ENCODE measurements at regions not wholly inside any gene's neighbourhood (a gene's known extent, or its start where the extent isn't known, plus 50 kb on each side); places are given as distances from the start of the nearest gene placed in this dataset.
A peak's percentile ranks its signal among the peaks of the same experiment; 100 is the strongest.
"Not testable (repeated sequence)": the region's sequence is repeated elsewhere in the genome, so short reads cannot be mapped to it uniquely, and the experiment has no call there.

GRCh38 chr4:156116991-156117390, 163.3 kb upstream of the CTSO start:
- no peaks in the 10 kb centered on the region for H3K9me3 ChIP-seq (ENCODE audit: control insufficient read depth, insufficient read depth, low read length)
- H3K27me3 ChIP-seq (ENCODE audit: control insufficient read depth, insufficient read depth, low read length) = no peaks in the 10 kb centered on the region
- no peaks in the 10 kb centered on the region for H3K4me1 ChIP-seq (ENCODE audit: control insufficient read depth, insufficient read depth, low read length)
- no peak overlapping the region for H3K4me3 ChIP-seq (ENCODE audit: low read depth, low read length)
- no peak overlapping the region for H3K27ac ChIP-seq (ENCODE audit: low read depth, low read length)
- no peaks in the 10 kb centered on the region for H3K36me3 ChIP-seq (ENCODE audit: control insufficient read depth, insufficient read depth, low read length)
- peak in 1 of 6 donors; percentile 31 for DNase-seq (ENCODE audit: low read depth in 4 of 6, low spot score in 6 of 6)

GRCh38 chr4:156113138-156113765, 159.6 kb upstream of the CTSO start:
- no peak overlapping the region for H3K4me3 ChIP-seq (ENCODE audit: low read depth, low read length)

GRCh38 chr4:156111686-156112085, 158.0 kb upstream of the CTSO start:
- no peaks in the 10 kb centered on the region for H3K27me3 ChIP-seq (ENCODE audit: control insufficient read depth, insufficient read depth, low read length)
- 60% methylated on average over 1 of the region's 5 CpGs for WGBS (ENCODE audit: insufficient coverage)
- H3K4me1 ChIP-seq (ENCODE audit: control insufficient read depth, insufficient read depth, low read length) = no peaks in the 10 kb centered on the region

More at GRCh38 chr4:156113138-156113765, 159.6 kb upstream of the CTSO start:
- WGBS (ENCODE audit: insufficient coverage) = no CpG with 5 or more reads among the region's 1 CpG
- Histone ChIP-seq H3K9me3 (ENCODE audit: control insufficient read depth, insufficient read depth, low read length) (no peaks in the 10 kb centered on the region), H3K36me3 (ENCODE audit: control insufficient read depth, insufficient read depth, low read length) (no peaks in the 10 kb centered on the region), H3K4me1 (ENCODE audit: control insufficient read depth, insufficient read depth, low read length) (no peaks in the 10 kb centered on the region), H3K27ac (ENCODE audit: low read depth, low read length) (no peak overlapping the region), H3K27me3 (ENCODE audit: control insufficient read depth, insufficient read depth, low read length) (no peaks in the 10 kb centered on the region)
- peak in 1 of 6 donors; percentile 70 for DNase-seq (ENCODE audit: low read depth in 4 of 6, low spot score in 6 of 6)

GRCh38 chr4:156109943-156110900, 156.6 kb upstream of the CTSO start:
- peak in 1 of 6 donors; percentile 52 for DNase-seq (ENCODE audit: low read depth in 4 of 6, low spot score in 6 of 6)
- no peaks in the 10 kb centered on the region for H3K36me3 ChIP-seq (ENCODE audit: control insufficient read depth, insufficient read depth, low read length)
- H3K27me3 ChIP-seq (ENCODE audit: control insufficient read depth, insufficient read depth, low read length) = no peaks in the 10 kb centered on the region
- no peaks in the 10 kb centered on the region for H3K4me1 ChIP-seq (ENCODE audit: control insufficient read depth, insufficient read depth, low read length)
- no peak overlapping the region for H3K4me3 ChIP-seq (ENCODE audit: low read depth, low read length)
- no peak overlapping the region for H3K27ac ChIP-seq (ENCODE audit: low read depth, low read length)
- 82% methylated on average over 7 of the region's 11 CpGs for WGBS (ENCODE audit: insufficient coverage)
- H3K9me3 ChIP-seq (ENCODE audit: control insufficient read depth, insufficient read depth, low read length) = no peaks in the 10 kb centered on the region

More at GRCh38 chr4:156111686-156112085, 158.0 kb upstream of the CTSO start:
- Histone ChIP-seq H3K9me3 (ENCODE audit: control insufficient read depth, insufficient read depth, low read length) (no peaks in the 10 kb centered on the region), H3K27ac (ENCODE audit: low read depth, low read length) (no peak overlapping the region), H3K36me3 (ENCODE audit: control insufficient read depth, insufficient read depth, low read length) (no peaks in the 10 kb centered on the region), H3K4me3 (ENCODE audit: low read depth, low read length) (no peak overlapping the region)
- DNase-seq (ENCODE audit: low read depth in 4 of 6, low spot score in 6 of 6) = no peak

GRCh38 chr4:156109087-156109486, 155.4 kb upstream of the CTSO start:
- H3K9me3 ChIP-seq (ENCODE audit: control insufficient read depth, insufficient read depth, low read length); H3K36me3 ChIP-seq (ENCODE audit: control insufficient read depth, insufficient read depth, low read length); DNase-seq (ENCODE audit: low read depth in 4 of 6, low spot score in 6 of 6); H3K4me3 ChIP-seq (ENCODE audit: low read depth, low read length); H3K27me3 ChIP-seq (ENCODE audit: control insufficient read depth, insufficient read depth, low read length); H3K27ac ChIP-seq (ENCODE audit: low read depth, low read length); H3K4me1 ChIP-seq (ENCODE audit: control insufficient read depth, insufficient read depth, low read length): not testable (repeated sequence)
- WGBS (ENCODE audit: insufficient coverage) = no CpG with 5 or more reads among the region's 1 CpG

- no peak overlapping the region for H3K4me3 ChIP-seq (ENCODE audit: low read depth, low read length)
- no peaks in the 10 kb centered on the region for H3K9me3 ChIP-seq (ENCODE audit: control insufficient read depth, insufficient read depth, low read length)
- no peaks in the 10 kb centered on the region for H3K4me1 ChIP-seq (ENCODE audit: control insufficient read depth, insufficient read depth, low read length)
- no CpG with 5 or more reads among the region's 1 CpG for WGBS (ENCODE audit: insufficient coverage)
- no peak for DNase-seq (ENCODE audit: low read depth in 4 of 6, low spot score in 6 of 6)
- H3K36me3 ChIP-seq (ENCODE audit: control insufficient read depth, insufficient read depth, low read length) = no peaks in the 10 kb centered on the region
- no peaks in the 10 kb centered on the region for H3K27me3 ChIP-seq (ENCODE audit: control insufficient read depth, insufficient read depth, low read length)
- H3K27ac ChIP-seq (ENCODE audit: low read depth, low read length) = no peak overlapping the region
Observed at GRCh38 chr4:156103311-156103710, 149.6 kb upstream of the CTSO start.

- H3K36me3 ChIP-seq (ENCODE audit: control insufficient read depth, insufficient read depth, low read length) = no peaks in the 10 kb centered on the region
- no peak overlapping the region for H3K27ac ChIP-seq (ENCODE audit: low read depth, low read length)
- H3K4me1 ChIP-seq (ENCODE audit: control insufficient read depth, insufficient read depth, low read length) = no peaks in the 10 kb centered on the region
- H3K9me3 ChIP-seq (ENCODE audit: control insufficient read depth, insufficient read depth, low read length) = no peaks in the 10 kb centered on the region
- no peak overlapping the region for H3K4me3 ChIP-seq (ENCODE audit: low read depth, low read length)
- H3K27me3 ChIP-seq (ENCODE audit: control insufficient read depth, insufficient read depth, low read length) = no peaks in the 10 kb centered on the region
- no peak for DNase-seq (ENCODE audit: low read depth in 4 of 6, low spot score in 6 of 6)
Observed at GRCh38 chr4:156102411-156102810, 148.7 kb upstream of the CTSO start.

- DNase-seq (ENCODE audit: low read depth in 4 of 6, low spot score in 6 of 6) = no peak
- H3K4me3 ChIP-seq (ENCODE audit: low read depth, low read length) = no peak overlapping the region
- no peaks in the 10 kb centered on the region for H3K27me3 ChIP-seq (ENCODE audit: control insufficient read depth, insufficient read depth, low read length)
- no peaks in the 10 kb centered on the region for H3K36me3 ChIP-seq (ENCODE audit: control insufficient read depth, insufficient read depth, low read length)
- H3K4me1 ChIP-seq (ENCODE audit: control insufficient read depth, insufficient read depth, low read length) = no peaks in the 10 kb centered on the region
- H3K9me3 ChIP-seq (ENCODE audit: control insufficient read depth, insufficient read depth, low read length) = no peaks in the 10 kb centered on the region
- no peak overlapping the region for H3K27ac ChIP-seq (ENCODE audit: low read depth, low read length)
- WGBS (ENCODE audit: insufficient coverage) = no CpG with 5 or more reads among the region's 1 CpG
Observed at GRCh38 chr4:156101571-156101970, 147.9 kb upstream of the CTSO start.

- Histone ChIP-seq H3K36me3 (ENCODE audit: control insufficient read depth, insufficient read depth, low read length) (no peaks in the 10 kb centered on the region), H3K9me3 (ENCODE audit: control insufficient read depth, insufficient read depth, low read length) (no peaks in the 10 kb centered on the region), H3K4me3 (ENCODE audit: low read depth, low read length) (no peak overlapping the region), H3K4me1 (ENCODE audit: control insufficient read depth, insufficient read depth, low read length) (no peaks in the 10 kb centered on the region), H3K27ac (ENCODE audit: low read depth, low read length) (no peak overlapping the region), H3K27me3 (ENCODE audit: control insufficient read depth, insufficient read depth, low read length) (no peaks in the 10 kb centered on the region)
- no peak for DNase-seq (ENCODE audit: low read depth in 4 of 6, low spot score in 6 of 6)
Observed at GRCh38 chr4:156100651-156101050, 147.0 kb upstream of the CTSO start.

- 84% methylated on average over 4 of the region's 4 CpGs for WGBS (ENCODE audit: insufficient coverage)
- no peak for DNase-seq (ENCODE audit: low read depth in 4 of 6, low spot score in 6 of 6)
Observed at GRCh38 chr4:156098805-156099204, 145.1 kb upstream of the CTSO start.

More at GRCh38 chr4:156098805-156099204, 145.1 kb upstream of the CTSO start:
- H3K9me3 ChIP-seq (ENCODE audit: control insufficient read depth, insufficient read depth, low read length) = no peaks in the 10 kb centered on the region
- no peak overlapping the region for H3K4me3 ChIP-seq (ENCODE audit: low read depth, low read length)
- no peaks in the 10 kb centered on the region for H3K4me1 ChIP-seq (ENCODE audit: control insufficient read depth, insufficient read depth, low read length)
- H3K27ac ChIP-seq (ENCODE audit: low read depth, low read length) = no peak overlapping the region
- H3K27me3 ChIP-seq (ENCODE audit: control insufficient read depth, insufficient read depth, low read length) = no peaks in the 10 kb centered on the region
- H3K36me3 ChIP-seq (ENCODE audit: control insufficient read depth, insufficient read depth, low read length) = no peaks in the 10 kb centered on the region
